Suprapubic skin (tissue), 4 donors: ENCODE measurements at regions not wholly inside any gene's neighbourhood (a gene's known extent, or its start where the extent isn't known, plus 50 kb on each side); places are given as distances from the start of the nearest gene placed in this dataset.
"Not testable (repeated sequence)": the region's sequence is repeated elsewhere in the genome, so short reads cannot be mapped to it uniquely, and the experiment has no call there.

Experiments
- DNase-seq, 2 donors: peaks; one replicate each; pipeline ENCODE4 v3.0.0-alpha.2; 2019; ENCODE audit warnings: low spot score in 2 of 2
- H3K27ac ChIP-seq: fragments of 200-600 bp; sonication (generic); one replicate; pipeline ENCODE4 v1.5.1; 2019
- H3K27me3 ChIP-seq: fragments of 200-600 bp; sonication (generic); one replicate; pipeline ENCODE4 v1.5.1; 2019
- H3K36me3 ChIP-seq: fragments of 200-600 bp; sonication (generic); one replicate; pipeline ENCODE4 v1.5.1; 2019
- H3K4me1 ChIP-seq: fragments of 200-600 bp; sonication (generic); one replicate; pipeline ENCODE4 v1.5.1; 2019
- H3K4me3 ChIP-seq: fragments of 200-600 bp; sonication (generic); one replicate; pipeline ENCODE4 v1.5.1; 2019; ENCODE audit warnings: mild to moderate bottlenecking
- H3K9me3 ChIP-seq: fragments of 200-600 bp; sonication (generic); one replicate; pipeline ENCODE4 v1.5.1; 2019
- CTCF ChIP-seq, 2 donors: fragments of 200-600 bp in 1 of 2; fragments of 450-650 bp in 1 of 2; sonication (generic) in 1 of 2; IDR thresholded peaks; one replicate each; pipeline ENCODE4 v1.5.1; 2016 to 2019; ENCODE audit warnings: antibody characterized with exemption in 2 of 2, mild to moderate bottlenecking in 1 of 2, moderate library complexity in 1 of 2
- EP300 ChIP-seq: sonication (generic); formaldehyde crosslinking; IDR thresholded peaks from one replicate; pipeline ENCODE4 v1.6.1; 2017; ENCODE audit warnings: antibody characterized with exemption
- POLR2A ChIP-seq, 2 donors: fragments of 450-650 bp; IDR thresholded peaks; one replicate each; pipeline ENCODE4 v1.6.1; 2017; ENCODE audit warnings: antibody characterized with exemption in 2 of 2, mild to moderate bottlenecking in 2 of 2, moderate library complexity in 2 of 2
- POLR2AphosphoS5 ChIP-seq, 3 donors: sonication (generic); formaldehyde crosslinking; IDR thresholded peaks; one replicate each; pipeline ENCODE4 v1.6.1; 2017; ENCODE audit warnings: antibody characterized with exemption in 3 of 3
- WGBS: methylation state at CpG from one replicate; pipeline ENCODE4 v1.1.5; 2018; 5-methylcytosine and 5-hydroxymethylcytosine counted together

- Histone ChIP-seq H3K27ac (no peak overlapping the region), H3K36me3 (no peaks in the 10 kb centered on the region), H3K4me1 (no peaks in the 10 kb centered on the region), H3K27me3 (no peaks in the 10 kb centered on the region), H3K4me3 (no peak overlapping the region), H3K9me3 (no peaks in the 10 kb centered on the region)
- WGBS = 81% methylated on average over 4 of the region's 4 CpGs
- no peak for DNase-seq
- TF ChIP-seq POLR2AphosphoS5 (IDR thresholded peaks at IDR 0.05) (no peak), CTCF (IDR thresholded peaks at IDR 0.05) (no peak), POLR2A (IDR thresholded peaks at IDR 0.05) (no peak), EP300 (no peak)
These were observed 160.7 kb downstream of the MID1IP1 start for GRCh38 chrX:38961936-38962335.

GRCh38 chrX:38963244-38963643 is 162.0 kb downstream of the MID1IP1 start:
- DNase-seq, H3K4me3 ChIP-seq, H3K36me3 ChIP-seq, H3K27me3 ChIP-seq, H3K27ac ChIP-seq, H3K9me3 ChIP-seq, H3K4me1 ChIP-seq: not testable (repeated sequence)
- WGBS = 90% methylated on average over 3 of the region's 3 CpGs

DNA sequence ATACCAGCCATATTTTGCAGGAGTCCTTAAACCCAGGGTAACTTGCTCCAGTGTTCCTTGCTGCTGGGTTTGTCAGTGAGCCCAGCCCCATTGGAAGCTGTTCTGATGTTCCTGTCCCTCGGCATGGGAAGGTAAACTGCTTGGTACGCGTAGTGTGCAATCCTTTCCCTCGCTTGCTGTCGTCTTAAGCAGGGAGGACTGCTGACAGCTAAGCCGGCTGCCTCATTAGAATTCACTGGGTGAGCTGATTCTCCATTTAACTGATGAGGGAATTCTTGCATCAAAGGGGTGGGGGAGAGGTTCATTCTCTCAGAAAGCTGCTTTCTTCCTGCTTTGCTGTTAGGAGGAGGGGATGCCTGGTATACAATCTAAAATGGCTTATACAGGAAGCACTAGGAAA is 164.6 kb downstream of the MID1IP1 start:
- Histone ChIP-seq H3K4me3 (no peak overlapping the region), H3K36me3 (no peaks in the 10 kb centered on the region), H3K9me3 (no peaks in the 10 kb centered on the region), H3K27ac (no peak overlapping the region), H3K4me1 (no peaks in the 10 kb centered on the region), H3K27me3 (no peaks in the 10 kb centered on the region)
- DNase-seq = no peak
- 72% methylated on average over 6 of the region's 6 CpGs for WGBS
- TF ChIP-seq CTCF (IDR thresholded peaks at IDR 0.05) = no peak
- no peak for TF ChIP-seq EP300
- no peak for TF ChIP-seq POLR2A (IDR thresholded peaks at IDR 0.05)
- no peak for TF ChIP-seq POLR2AphosphoS5 (IDR thresholded peaks at IDR 0.05)

DNA sequence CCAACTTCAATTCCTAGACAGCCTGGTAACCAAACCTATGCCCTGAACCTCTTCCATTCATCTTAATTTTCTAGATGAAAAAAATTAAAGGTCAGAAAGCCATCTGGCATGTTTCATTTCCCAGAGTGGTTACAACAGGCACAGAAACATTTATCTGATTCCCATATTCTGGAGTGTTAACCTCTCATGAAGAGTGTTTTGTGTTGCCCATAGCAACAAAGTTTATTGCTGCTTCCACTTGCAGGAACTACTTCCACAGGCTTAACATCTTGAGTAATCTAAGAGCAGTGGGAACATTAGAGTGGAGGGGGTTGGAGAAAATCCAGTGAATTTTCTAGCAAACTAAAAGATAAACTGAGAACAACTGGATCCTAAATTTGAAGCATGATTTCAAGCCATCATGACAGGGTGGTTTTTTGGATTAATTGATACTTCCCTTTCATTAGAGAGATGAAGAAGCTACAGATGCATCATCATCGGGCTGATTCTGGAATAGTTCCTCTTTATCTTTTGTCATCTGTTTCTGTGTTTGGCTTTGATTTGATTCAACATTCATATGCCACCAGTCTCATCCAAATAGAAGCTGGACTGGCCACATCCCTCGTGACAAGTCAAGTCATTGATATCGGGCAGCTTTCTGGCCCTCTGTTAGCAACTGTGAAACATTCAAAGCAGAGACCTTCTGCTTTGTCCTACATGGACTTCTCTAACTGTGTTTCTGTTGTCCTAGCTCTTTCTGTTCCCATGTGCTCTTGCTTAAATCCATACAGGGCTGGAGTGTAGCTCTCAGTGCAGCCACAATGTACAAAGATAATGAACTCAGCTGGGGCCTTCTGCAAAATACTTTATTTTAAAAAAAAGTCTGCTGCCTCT is 167.3 kb downstream of the MID1IP1 start:
- no peak for DNase-seq
- H3K27ac ChIP-seq = no peak overlapping the region
- 49% methylated on average over 3 of the region's 3 CpGs for WGBS
- no peaks in the 10 kb centered on the region for H3K27me3 ChIP-seq
- no peaks in the 10 kb centered on the region for H3K9me3 ChIP-seq
- no peaks in the 10 kb centered on the region for H3K4me1 ChIP-seq
- no peak overlapping the region for H3K4me3 ChIP-seq
- no peaks in the 10 kb centered on the region for H3K36me3 ChIP-seq
- TF ChIP-seq CTCF (IDR thresholded peaks at IDR 0.05) (no peak), POLR2A (IDR thresholded peaks at IDR 0.05) (no peak), POLR2AphosphoS5 (IDR thresholded peaks at IDR 0.05) (no peak), EP300 (no peak)

DNA sequence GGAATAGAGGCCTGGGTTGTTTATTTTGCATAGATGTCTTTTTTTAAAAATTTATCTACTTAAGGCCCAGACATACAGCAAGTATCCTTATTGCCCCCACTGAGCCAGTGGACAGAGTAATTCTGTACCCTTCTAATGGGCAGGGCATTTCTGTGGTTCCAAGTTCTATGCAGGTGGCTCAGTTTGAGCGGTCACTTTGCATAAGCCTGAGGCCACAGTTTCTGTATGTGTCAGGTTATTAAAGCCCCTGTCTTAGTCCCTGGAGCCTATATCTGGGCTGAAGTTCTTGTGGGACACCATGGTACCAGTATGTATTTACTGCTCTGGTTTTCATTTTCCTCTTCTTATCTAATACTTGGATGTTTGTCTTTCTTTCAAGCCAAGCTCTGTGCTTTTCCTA is 168.8 kb downstream of the MID1IP1 start:
- 88% methylated on average over 1 of the region's 1 CpG for WGBS
- TF ChIP-seq POLR2AphosphoS5 (IDR thresholded peaks at IDR 0.05) (no peak), EP300 (no peak), CTCF (IDR thresholded peaks at IDR 0.05) (no peak), POLR2A (IDR thresholded peaks at IDR 0.05) (no peak)
- Histone ChIP-seq H3K27ac (no peak overlapping the region), H3K4me3 (no peak overlapping the region), H3K9me3 (no peaks in the 10 kb centered on the region), H3K36me3 (no peaks in the 10 kb centered on the region), H3K27me3 (no peaks in the 10 kb centered on the region), H3K4me1 (no peaks in the 10 kb centered on the region)
- no peak for DNase-seq

DNA sequence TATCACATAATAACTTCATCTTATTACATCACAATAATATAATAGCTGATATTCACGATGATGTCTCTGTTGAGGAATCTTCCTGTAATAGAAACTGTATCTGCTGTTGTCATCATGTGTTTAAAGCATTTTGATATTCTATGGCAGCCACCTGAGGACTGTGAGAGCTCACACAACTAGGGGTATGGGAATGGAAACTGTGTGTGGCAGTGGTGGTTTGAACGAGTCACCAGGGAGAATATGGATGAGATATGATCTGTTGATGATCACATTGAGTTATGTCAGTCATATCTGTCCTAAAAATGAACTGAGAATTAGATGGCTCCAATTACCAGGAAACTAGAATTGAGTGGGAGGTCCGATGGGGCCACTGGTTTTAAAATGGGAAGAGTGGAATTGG is 169.6 kb downstream of the MID1IP1 start:
- DNase-seq = no peak
- Histone ChIP-seq H3K4me1 (no peaks in the 10 kb centered on the region), H3K9me3 (no peaks in the 10 kb centered on the region), H3K27me3 (no peaks in the 10 kb centered on the region), H3K27ac (no peak overlapping the region), H3K36me3 (no peaks in the 10 kb centered on the region), H3K4me3 (no peak overlapping the region)
- WGBS = 79% methylated on average over 3 of the region's 3 CpGs
- TF ChIP-seq POLR2A (IDR thresholded peaks at IDR 0.05) (no peak), CTCF (IDR thresholded peaks at IDR 0.05) (no peak), POLR2AphosphoS5 (IDR thresholded peaks at IDR 0.05) (no peak), EP300 (no peak)
